ENCODE measurements at regions not wholly inside any gene's neighbourhood (a gene's known extent, or its start where the extent isn't known, plus 50 kb on each side); places are given as distances from the start of the nearest gene placed in this dataset.

DNA sequence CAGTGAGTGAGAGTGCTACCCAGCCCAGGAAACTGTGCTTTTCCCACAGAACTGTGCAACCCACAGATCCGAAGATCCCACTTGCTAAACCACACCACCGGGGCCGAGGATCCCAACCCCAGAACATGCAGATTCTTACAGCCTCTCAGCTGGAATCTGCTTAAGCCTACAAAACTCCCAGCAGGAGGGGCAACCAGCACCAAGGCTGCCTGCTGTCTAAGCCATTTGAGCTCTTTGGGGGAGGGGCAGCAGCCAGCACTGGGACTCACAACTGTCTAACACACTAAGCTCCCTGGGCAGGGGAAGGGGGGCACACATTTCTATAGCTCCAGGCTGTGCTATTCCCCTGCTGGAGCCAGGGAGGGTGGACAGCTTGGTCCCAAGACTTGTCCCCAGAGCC, 529.9 kb downstream of the XPNPEP1 start:
- Histone ChIP-seq H3K4me3 (no peak overlapping the region), H3K27ac (no peak overlapping the region)
- TF ChIP-seq, protein P1, sequence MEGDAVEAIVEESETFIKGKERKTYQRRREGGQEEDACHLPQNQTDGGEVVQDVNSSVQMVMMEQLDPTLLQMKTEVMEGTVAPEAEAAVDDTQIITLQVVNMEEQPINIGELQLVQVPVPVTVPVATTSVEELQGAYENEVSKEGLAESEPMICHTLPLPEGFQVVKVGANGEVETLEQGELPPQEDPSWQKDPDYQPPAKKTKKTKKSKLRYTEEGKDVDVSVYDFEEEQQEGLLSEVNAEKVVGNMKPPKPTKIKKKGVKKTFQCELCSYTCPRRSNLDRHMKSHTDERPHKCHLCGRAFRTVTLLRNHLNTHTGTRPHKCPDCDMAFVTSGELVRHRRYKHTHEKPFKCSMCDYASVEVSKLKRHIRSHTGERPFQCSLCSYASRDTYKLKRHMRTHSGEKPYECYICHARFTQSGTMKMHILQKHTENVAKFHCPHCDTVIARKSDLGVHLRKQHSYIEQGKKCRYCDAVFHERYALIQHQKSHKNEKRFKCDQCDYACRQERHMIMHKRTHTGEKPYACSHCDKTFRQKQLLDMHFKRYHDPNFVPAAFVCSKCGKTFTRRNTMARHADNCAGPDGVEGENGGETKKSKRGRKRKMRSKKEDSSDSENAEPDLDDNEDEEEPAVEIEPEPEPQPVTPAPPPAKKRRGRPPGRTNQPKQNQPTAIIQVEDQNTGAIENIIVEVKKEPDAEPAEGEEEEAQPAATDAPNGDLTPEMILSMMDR (IDR thresholded peaks at IDR 0.05), result no peak
- no peak for DNase-seq (ENCODE audit: low spot score)

DNA sequence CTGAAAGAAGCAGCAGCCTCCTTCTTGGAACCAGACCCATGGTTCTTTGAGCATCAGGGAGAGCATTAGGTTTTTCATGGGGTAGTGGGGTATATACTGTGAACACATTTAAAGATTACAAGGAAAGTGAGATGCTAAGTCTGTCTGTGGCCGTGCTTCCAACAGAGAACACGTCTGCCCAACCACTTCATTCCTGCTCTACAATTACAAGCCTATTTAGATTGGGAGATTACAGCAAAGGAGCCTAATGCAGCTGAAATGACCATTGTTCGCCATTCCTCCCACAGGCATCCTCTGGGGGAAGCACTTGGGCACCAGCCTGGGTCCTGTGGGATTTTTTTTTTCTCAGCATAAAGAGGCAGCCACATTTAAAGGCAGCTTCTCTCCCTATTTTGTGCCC, 536.4 kb downstream of the XPNPEP1 start:
- TF ChIP-seq, protein P1 (IDR thresholded peaks at IDR 0.05), result no peak
- H3K27ac ChIP-seq, result no peak overlapping the region
- no peak for DNase-seq (ENCODE audit: low spot score)
- no peak overlapping the region for H3K4me3 ChIP-seq

DNA sequence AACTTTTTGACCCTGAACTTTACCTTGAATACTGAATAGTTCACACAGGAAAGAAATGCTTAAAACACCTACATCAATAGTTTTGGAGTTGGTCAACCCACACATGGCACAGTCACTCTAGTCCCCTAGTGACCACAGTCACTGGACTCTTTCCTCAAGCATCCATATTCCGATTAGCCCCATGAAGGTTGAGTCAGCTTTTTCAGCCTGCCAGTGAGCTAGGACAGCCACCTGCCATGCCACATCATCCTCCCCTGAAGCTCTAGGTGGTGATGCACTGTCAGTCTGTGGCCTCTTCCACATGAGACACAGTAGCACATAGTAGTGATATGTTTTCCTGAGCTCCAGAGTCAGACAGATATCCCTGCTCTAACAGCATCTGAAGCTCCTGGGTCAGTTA, 537.2 kb downstream of the XPNPEP1 start:
- TF ChIP-seq, protein P1 (IDR thresholded peaks at IDR 0.05), result no peak
- DNase-seq (ENCODE audit: low spot score), result no peak
- no peak overlapping the region for H3K27ac ChIP-seq
- H3K4me3 ChIP-seq, result no peak overlapping the region

DNA sequence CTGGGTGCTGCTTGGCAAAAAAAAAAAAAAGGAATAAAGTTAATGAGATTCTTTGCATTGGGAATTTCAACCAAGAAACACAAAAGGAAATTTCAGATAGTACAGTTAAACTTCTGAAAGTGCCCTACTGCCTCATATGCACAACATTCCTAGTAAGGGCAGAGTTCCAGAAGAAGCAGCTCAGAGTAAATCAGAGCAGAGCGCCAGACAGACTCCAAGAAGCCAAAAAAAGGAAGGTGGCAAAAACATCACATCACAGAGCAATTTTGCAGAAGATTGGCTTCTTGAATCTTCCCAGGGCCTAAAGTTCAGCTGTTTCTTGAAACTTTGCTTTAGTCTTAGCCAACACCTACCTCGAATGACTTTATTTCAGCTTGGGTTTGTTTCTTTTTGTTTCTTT, 544.1 kb downstream of the XPNPEP1 start:
- no peak overlapping the region for H3K4me3 ChIP-seq
- TF ChIP-seq, protein P1 (IDR thresholded peaks at IDR 0.05), result no peak
- H3K27ac ChIP-seq, result no peak overlapping the region
- no peak for DNase-seq (ENCODE audit: low spot score)

DNA sequence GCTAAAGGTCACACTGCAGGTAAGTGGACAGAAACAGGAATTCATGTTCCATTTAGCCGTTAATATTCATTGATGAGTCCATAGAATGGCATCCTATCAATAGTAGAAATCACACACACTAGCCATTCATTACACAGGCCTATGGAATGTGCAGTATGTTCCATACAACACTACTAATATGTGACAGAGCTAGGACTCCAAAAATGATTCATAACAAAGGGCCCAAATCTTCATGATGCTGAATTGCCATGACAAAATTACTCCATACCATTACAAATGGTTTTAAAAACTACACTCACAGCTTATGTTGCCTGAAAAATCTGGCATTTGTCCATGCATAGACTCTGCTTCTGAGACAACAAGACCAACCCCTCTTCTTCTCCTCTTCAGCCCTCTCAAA, 549.1 kb downstream of the XPNPEP1 start:
- TF ChIP-seq, protein P1 (IDR thresholded peaks at IDR 0.05), result no peak
- H3K27ac ChIP-seq, result no peak overlapping the region
- no peak overlapping the region for H3K4me3 ChIP-seq
- DNase-seq (ENCODE audit: low spot score), result no peak

DNA sequence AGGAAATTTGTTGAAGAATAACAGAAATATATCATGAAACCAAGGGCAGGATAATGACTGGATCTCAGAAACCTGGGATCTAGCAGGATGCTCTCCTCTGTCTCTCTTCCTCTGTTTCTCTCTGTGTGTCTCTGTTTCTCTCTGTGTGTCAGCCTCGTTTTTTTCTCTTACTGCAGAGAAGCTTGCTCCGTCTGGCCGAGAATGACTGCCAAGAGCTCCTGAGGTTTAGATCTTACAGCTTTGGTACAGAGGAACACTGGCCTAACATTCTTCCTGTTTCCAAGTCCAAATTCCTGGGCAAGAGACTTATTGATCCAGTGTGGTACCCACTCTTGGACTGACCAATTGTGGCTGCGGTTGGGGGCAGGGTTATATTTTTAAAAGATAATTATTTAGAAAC, 564.0 kb downstream of the XPNPEP1 start:
- DNase-seq (ENCODE audit: low spot score), result no peak
- TF ChIP-seq, protein P1 (IDR thresholded peaks at IDR 0.05), result no peak
- Histone ChIP-seq H3K27ac (no peak overlapping the region), H3K4me3 (no peak overlapping the region)

DNA sequence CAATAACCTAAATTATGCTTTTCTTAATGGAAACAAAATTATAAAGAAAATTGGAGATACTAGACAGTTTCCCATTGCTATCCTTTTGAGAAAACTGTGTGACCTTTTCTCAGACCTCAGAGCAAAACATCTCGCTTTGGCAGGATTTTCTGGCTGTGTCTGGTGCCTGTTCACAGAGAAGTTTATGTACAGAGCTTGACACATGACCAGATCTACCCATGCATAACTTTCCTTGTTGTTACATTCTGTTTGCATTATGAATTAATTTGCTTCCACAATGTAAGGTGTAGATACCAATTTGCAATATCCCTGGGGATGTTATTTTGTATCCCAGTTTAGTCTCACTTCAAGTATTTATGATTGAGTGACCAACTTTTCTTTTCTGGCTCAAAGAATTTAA, 565.0 kb downstream of the XPNPEP1 start:
- Histone ChIP-seq H3K27ac (no peak overlapping the region), H3K4me3 (no peak overlapping the region)
- TF ChIP-seq, protein P1 (IDR thresholded peaks at IDR 0.05), result no peak
- DNase-seq (ENCODE audit: low spot score), result no peak
